CD4-positive, alpha-beta T cell treated with Interleukin-6 for 4 hours (primary cell): ENCODE measurements at regions not wholly inside any gene's neighbourhood (a gene's known extent, or its start where the extent isn't known, plus 50 kb on each side); places are given as distances from the start of the nearest gene placed in this dataset.
"Not testable (repeated sequence)": the region's sequence is repeated elsewhere in the genome, so short reads cannot be mapped to it uniquely, and the experiment has no call there.

Experiments used
- DNase-seq: peaks from one replicate; pipeline ENCODE4 v3.0.0-alpha.2; 2020; ENCODE audit warnings: mixed read lengths

GRCh38 chrX:26851981-26852380 is 611.2 kb downstream of the PPP4R3C start:
- DNase-seq = no peak

DNA sequence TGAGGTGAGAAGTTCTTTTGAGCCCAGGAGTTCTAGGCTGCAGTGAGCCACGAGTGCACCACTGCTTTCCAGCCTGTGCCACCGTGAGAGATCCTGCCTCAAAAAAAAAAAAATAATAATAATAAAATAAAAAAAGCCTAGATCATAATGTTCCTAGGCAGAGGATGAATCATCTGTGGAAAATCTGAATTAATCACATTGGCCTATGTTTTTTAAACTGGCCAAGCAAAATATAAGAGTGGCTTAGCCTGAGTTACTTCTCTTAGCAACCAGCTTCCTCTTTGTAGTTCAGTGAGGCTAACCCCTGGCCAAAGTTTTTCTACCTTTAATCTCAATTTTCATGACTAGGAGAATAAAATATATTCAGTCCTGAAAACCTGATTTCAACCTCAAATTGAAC is 614.6 kb downstream of the PPP4R3C start:
- DNase-seq = no peak

DNA sequence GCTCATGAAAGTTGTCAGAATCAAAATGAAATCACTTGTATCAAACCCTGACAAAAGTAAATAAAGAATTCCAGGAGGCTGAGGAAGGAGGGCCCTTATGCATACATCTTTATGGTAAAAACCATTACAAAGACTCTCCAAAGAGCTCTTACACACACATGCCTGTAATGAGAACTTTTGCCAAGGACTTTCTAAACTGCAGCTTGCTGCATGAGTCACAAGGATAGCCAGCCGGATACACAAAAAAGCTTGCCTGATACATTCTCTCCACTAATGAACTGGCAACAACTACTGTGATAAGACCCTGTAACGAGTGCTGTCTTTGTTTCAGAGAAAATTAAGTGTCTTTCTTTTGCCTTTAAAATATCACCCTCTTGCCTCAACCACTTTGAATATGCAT is 618.1 kb downstream of the PPP4R3C start:
- no peak for DNase-seq

GRCh38 chrX:26822448-26822847 is 606.5 kb downstream of the MAGEB5 start:
- no peak for DNase-seq

DNA sequence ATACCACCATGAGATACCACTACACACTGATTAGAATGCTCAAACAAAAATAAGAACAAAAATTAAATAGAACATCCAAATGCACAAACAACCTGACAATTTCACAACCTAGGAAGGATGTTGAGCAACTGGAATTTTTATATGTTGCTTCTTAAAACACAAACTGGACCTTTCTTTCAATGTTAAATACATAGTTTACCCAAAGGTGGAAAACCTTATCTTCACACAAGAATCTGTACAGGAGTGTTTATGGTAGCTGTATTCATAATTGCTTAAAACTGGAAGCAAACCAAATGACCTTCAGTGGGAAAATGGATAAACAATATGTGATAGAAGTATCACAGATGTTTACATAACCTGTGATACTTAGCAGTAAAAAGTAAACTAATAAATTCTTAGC is 573.8 kb downstream of the MAGEB5 start:
- DNase-seq = no peak

DNA sequence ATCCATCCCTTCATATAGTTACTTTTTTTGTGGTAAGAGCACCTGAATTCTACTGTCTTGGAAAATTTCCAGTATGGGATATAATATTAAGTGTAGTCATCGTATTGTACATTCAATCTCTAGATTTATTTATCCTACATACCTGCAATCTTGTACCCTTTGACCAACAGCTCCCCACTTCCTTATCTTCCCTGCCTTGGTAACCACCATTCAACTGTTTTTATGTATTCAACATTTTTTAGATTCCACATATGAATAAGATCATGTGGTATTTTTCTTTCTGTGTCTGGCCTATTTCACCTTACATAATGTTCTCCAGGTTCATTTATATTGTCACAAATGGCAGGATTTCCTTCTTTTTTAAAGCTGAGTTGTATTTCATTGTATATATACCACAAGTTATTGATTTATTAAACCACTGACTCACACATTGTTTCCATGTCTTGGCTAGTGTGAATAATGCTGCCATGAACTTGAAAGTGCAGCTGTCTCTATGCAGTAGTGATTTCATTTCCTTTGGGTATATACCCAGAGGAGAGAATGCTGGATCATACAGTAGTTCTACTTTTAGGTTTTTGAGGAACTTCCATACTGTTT is 572.5 kb downstream of the MAGEB5 start:
- DNase-seq = no peak

DNA sequence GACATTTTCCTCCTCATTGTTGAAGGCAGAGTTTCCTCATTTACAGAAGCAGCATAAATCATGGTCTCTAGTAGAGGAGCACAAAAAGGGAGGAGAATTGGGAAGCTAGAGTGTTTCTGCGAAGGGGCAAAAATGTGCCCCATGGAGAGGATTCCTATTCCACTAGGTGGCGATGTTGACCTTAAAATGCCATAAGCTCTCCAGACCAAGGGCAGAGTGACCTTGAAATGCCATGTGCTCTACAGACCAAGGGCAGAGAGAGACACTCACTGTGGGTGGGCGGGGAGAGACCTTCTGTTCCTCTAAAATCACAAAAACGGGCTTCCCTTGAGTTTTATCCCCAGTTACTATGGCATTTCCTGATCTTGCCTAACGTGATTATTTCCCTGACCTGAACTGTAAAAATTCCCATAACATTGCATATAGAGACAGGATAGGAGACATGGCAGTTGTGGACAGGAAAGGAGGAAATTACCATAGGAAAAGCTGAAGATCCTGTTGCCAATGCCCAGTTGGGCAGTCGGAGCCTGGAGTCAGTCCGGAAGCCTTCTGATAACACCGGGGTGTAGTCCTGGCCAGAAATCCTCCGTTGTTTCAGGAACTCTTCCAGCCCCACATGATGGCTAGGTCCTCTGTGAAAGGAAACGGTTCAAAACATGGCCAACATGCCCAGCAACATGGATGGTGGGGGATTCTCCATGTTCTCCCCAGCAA is 567.7 kb downstream of the MAGEB5 start:
- no peak for DNase-seq

DNA sequence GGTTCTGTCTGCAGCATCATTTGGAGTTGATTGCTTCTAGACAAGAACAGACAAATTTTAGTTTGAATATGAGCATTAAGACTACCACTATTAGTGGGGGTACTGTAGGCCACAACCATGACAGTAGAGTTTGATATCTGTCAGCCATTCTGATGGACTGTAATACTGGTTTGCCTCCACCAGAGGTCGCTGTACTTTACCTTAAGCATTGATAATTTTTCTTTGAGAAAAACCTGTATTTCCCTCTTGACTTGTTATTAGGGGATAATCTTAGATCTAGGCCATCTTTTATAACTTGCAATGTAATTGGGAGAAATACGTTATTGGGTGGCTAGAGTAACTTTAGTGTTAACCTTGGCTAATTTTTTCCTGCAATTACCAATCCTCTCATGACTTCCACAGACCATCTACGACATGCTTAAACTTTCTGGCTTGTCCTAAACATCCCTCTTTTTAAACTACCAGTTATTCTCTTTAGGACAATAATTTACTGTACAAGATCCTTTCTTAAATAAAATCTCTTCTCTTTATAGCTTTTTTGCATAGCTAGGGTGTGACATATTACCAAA is 562.4 kb downstream of the MAGEB5 start:
- DNase-seq = no peak

- DNase-seq = no peak
Measured at GRCh38 chrX:26762253-26762652, 546.3 kb downstream of the MAGEB5 start.

- DNase-seq = not testable (repeated sequence)
Measured at GRCh38 chrX:26755760-26756159, 539.8 kb downstream of the MAGEB5 start.

- DNase-seq = no peak
Measured at GRCh38 chrX:26747877-26748276, 531.9 kb downstream of the MAGEB5 start.

GRCh38 chrX:26722666-26723428 is 506.9 kb downstream of the MAGEB5 start:
- no peak for DNase-seq

- DNase-seq = no peak
Measured at GRCh38 chrX:26672571-26672970, 456.6 kb downstream of the MAGEB5 start.

- DNase-seq = no peak
Measured at GRCh38 chrX:26670521-26670920, 454.6 kb downstream of the MAGEB5 start.

- no peak for DNase-seq
Measured at GRCh38 chrX:26664919-26665318, 448.9 kb downstream of the MAGEB5 start.

DNA sequence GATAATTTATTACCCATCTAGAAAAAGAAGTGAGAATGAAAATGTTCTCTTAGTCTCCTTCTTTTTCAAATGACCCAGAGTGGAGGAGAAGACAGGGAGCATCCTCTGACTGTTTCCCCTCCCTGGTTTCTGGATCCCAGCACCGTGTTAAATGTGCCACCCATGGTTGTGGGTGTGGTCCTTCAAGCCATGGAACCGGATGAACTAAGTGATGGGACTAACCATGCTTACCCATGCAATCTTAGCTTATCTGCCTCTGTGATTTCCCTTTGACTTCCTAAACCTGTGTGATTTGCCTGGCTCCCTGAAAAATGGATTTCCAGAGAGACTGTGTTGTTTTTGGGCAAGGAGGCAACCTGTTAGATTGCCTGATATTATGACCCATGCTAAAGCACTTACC is 437.1 kb downstream of the MAGEB5 start:
- DNase-seq = no peak

DNA sequence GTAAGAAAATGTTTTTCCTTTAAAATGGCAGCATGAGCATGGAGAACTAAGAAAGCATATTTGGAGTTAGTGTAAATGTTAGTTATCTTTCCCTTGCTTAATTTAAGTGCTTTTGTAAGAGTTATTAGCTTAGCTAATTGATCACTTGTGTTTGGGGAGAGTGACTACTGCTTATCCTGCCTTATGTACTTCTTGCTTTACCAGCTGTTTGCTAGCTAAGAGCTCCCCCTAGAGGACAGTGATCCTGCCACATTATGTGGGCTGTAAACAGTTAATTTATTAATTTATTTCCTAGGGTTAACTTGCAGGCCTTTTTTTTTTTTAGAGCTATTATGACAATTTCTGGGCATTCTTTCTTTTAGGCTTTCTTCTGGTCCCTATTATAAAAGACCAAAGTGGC is 435.8 kb downstream of the MAGEB5 start:
- DNase-seq = no peak

- DNase-seq = no peak
Measured at GRCh38 chrX:26649534-26649933, 433.6 kb downstream of the MAGEB5 start.

GRCh38 chrX:26631385-26631784 is 415.4 kb downstream of the MAGEB5 start:
- no peak for DNase-seq

DNA sequence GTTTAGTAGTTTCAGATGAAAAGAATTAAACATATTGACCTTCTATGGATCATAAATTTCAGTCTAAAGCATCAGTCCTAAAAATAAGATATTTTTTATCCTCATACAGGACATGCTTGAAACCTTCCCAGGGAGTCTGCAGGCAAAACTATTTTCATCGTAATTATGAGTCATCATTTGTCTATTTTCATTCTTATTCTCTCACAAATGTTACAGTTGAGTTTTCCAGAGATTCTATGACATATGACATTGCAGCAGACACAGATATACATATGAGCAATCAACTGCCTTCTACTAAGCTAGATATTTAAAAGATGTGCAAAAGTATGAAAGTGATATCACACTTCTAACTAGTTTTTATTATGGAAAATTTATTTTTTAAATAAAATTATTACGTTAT is 398.0 kb downstream of the MAGEB5 start:
- no peak for DNase-seq

GRCh38 chrX:26606971-26607370 is 391.0 kb downstream of the MAGEB5 start:
- no peak for DNase-seq

- DNase-seq = no peak
Measured at GRCh38 chrX:26597981-26598380, 382.0 kb downstream of the MAGEB5 start.

- no peak for DNase-seq
Measured at GRCh38 chrX:26590849-26591248, 374.9 kb downstream of the MAGEB5 start.

GRCh38 chrX:26586570-26586969 is 370.6 kb downstream of the MAGEB5 start:
- DNase-seq = no peak
